ELF-1 (cell line): ENCODE measurements at regions not wholly inside any gene's neighbourhood (a gene's known extent, or its start where the extent isn't known, plus 50 kb on each side); places are given as distances from the start of the nearest gene placed in this dataset.
"Not testable (repeated sequence)": the region's sequence is repeated elsewhere in the genome, so short reads cannot be mapped to it uniquely, and the experiment has no call there.

ENCODE experiments used
- DNase-seq: peaks from one replicate; pipeline ENCODE4 v3.0.0-alpha.2; 2016; ENCODE audit warnings: low read depth, low spot score

- DNase-seq = not testable (repeated sequence)
Observed at GRCh38 chrY:26491507-26491906, 869.6 kb downstream of the CDY1 start.

GRCh38 chrY:26521436-26521835 lies 899.5 kb downstream of the CDY1 start:
- not testable (repeated sequence) for DNase-seq

GRCh38 chrY:26555015-26555414 lies 933.1 kb downstream of the CDY1 start:
- DNase-seq = no peak

GRCh38 chrY:26562976-26563375 lies 941.1 kb downstream of the CDY1 start:
- DNase-seq = peak; percentile 0
